ENCODE measurements at regions not wholly inside any gene's neighbourhood (a gene's known extent, or its start where the extent isn't known, plus 50 kb on each side); places are given as distances from the start of the nearest gene placed in this dataset.

- peak; percentile 13 for DNase-seq
Measured at GRCh38 chr12:67161322-67161918, 107.7 kb upstream of the CAND1 start.

- DNase-seq: no peak
Measured at GRCh38 chr12:67173258-67173657, 95.9 kb upstream of the CAND1 start.

GRCh38 chr12:67182551-67182950 is 86.6 kb upstream of the CAND1 start:
- DNase-seq: no peak

GRCh38 chr12:67193704-67194103 is 75.5 kb upstream of the CAND1 start:
- no peak for DNase-seq

GRCh38 chr12:67200386-67200785 is 68.8 kb upstream of the CAND1 start:
- no peak for DNase-seq

- no peak for DNase-seq
Measured at GRCh38 chr12:67202011-67202677, 67.0 kb upstream of the CAND1 start.

- DNase-seq: no peak
Measured at GRCh38 chr12:67202678-67203012, 66.5 kb upstream of the CAND1 start.

- no peak for DNase-seq
Measured at GRCh38 chr12:67208281-67209067, 60.7 kb upstream of the CAND1 start.

GRCh38 chr12:67211029-67211428 is 58.1 kb upstream of the CAND1 start:
- DNase-seq: no peak

- no peak for DNase-seq
Measured at GRCh38 chr12:67211494-67211893, 57.7 kb upstream of the CAND1 start.

- DNase-seq: no peak
Measured at GRCh38 chr12:67217647-67218046, 51.5 kb upstream of the CAND1 start.

Measured in NCI-H774 (cell line).